ENCODE measurements at regions not wholly inside any gene's neighbourhood (a gene's known extent, or its start where the extent isn't known, plus 50 kb on each side); places are given as distances from the start of the nearest gene placed in this dataset.
"Not testable (repeated sequence)": the region's sequence is repeated elsewhere in the genome, so short reads cannot be mapped to it uniquely, and the experiment has no call there.

DNA sequence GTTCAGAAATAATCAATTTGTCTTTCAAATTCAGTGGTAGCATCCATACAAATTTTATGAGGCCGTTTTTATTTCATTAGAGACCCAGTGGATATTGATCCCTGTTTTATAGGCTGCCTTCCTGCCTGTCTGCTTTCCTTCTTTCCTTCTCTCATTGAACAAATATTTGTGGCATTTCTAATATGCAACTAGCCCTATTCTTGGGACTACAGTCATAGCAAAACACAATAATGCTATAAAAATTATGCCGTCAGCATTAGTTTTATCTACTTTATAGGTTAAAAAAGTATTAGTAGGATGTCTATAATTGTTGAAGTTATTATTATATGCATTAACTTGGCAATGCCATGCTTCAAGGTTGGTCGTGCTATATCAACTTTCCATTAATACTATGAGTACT, 2037.8 kb upstream of the LRRTM1 start:
- no peak for DNase-seq (ENCODE audit: low read depth in 2 of 2)
- no peak overlapping the region for H3K4me3 ChIP-seq (replicated peaks in 1 of 2; ENCODE audit: low read depth in 2 of 2, low read length in 2 of 2)
- TF ChIP-seq, protein P1, sequence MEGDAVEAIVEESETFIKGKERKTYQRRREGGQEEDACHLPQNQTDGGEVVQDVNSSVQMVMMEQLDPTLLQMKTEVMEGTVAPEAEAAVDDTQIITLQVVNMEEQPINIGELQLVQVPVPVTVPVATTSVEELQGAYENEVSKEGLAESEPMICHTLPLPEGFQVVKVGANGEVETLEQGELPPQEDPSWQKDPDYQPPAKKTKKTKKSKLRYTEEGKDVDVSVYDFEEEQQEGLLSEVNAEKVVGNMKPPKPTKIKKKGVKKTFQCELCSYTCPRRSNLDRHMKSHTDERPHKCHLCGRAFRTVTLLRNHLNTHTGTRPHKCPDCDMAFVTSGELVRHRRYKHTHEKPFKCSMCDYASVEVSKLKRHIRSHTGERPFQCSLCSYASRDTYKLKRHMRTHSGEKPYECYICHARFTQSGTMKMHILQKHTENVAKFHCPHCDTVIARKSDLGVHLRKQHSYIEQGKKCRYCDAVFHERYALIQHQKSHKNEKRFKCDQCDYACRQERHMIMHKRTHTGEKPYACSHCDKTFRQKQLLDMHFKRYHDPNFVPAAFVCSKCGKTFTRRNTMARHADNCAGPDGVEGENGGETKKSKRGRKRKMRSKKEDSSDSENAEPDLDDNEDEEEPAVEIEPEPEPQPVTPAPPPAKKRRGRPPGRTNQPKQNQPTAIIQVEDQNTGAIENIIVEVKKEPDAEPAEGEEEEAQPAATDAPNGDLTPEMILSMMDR (IDR thresholded peaks at IDR 0.05; ENCODE audit: low read depth, low read length): no peak

DNA sequence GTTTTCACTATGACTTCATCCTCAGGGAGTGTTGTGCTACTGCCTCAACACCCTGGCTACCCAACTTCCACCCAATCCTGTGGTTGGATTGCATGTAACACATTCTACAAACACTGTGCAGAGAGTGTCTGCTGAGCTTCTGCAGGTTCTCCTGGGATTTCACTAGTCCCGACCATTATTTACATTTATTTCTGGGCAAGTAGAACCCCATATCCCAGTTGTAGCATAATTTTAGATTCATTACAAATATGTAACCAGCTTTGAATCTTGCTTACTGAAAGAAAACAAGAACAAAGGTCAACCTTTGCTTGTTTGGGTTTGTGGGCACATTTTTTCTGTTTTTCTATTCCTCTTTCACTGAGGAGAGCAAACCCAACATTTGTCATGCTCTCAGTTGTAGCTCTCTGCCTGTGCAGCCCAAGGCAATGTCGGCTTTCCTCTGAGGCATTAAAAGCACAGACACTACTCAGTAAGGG, 2036.1 kb upstream of the LRRTM1 start:
- TF ChIP-seq, protein P1 (IDR thresholded peaks at IDR 0.05; ENCODE audit: low read depth, low read length): no peak
- H3K4me3 ChIP-seq (replicated peaks in 1 of 2; ENCODE audit: low read depth in 2 of 2, low read length in 2 of 2): no peak overlapping the region

DNA sequence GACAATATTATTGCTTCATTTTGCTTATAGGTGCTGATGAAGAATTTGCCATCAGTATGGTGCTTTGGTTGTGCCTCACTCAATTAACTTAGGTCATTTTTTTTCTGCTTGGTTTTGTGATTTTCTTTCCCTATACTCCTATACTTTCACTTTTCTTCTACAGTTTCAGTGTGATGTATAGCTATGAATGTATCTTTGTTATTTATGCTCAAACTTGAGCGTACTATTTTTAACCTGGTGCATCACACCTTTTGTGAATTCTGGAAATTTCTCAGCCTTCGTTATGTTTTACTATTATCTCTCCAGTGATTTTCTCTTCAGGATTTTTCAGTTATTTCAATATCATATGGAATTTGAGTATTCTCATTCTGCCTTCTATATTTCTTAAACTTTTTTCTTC, 2035.3 kb upstream of the LRRTM1 start:
- TF ChIP-seq, protein P1 (IDR thresholded peaks at IDR 0.05; ENCODE audit: low read depth, low read length): no peak
- no peak for DNase-seq (ENCODE audit: low read depth in 2 of 2)
- no peak overlapping the region for H3K4me3 ChIP-seq (replicated peaks in 1 of 2; ENCODE audit: low read depth in 2 of 2, low read length in 2 of 2)

More for the DNA sequence above, 2036.1 kb upstream of the LRRTM1 start:
- DNase-seq (ENCODE audit: low read depth in 2 of 2): no peak

DNA sequence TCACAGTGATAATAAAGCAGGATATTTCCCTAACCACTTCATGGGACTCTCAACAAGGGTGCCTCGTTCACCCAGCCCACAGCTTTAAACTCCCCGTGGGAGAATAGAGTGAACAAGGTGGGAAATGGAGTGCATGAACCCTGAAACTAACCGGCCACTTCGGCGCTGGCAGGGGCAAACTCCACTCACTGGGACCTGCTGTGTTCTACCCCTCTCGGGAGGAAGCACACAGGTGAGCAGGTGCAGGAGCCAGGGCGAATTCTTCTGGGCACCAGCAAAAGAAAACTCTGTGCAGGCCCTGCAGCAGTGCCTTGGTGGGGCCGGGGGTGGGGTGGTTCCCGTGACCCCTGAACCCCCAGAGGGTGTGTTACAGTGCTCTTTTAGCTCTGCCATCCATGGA, 2029.1 kb upstream of the LRRTM1 start:
- TF ChIP-seq, protein P1 (IDR thresholded peaks at IDR 0.05; ENCODE audit: low read depth, low read length): no peak
- DNase-seq (ENCODE audit: low read depth in 2 of 2): no peak
- no peak overlapping the region for H3K4me3 ChIP-seq (replicated peaks in 1 of 2; ENCODE audit: low read depth in 2 of 2, low read length in 2 of 2)

DNA sequence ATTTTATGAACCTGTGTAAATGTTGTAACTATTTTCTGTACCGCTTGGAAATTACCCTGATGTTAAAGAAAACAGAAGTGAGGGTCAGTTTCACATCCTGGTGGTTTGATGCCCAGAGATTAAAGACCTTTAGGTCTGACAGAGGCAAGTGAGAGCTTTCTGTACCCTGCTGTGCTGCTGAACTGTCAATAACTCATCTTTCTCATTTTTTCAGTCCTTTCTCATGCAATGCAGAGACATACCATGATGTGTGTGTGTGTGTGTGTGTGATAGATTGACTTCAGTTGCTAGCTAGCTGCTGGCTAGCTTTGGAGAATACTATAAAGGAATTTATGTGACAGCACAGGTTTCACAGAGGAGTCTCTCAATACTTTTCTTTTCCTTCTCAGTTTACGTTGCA, 2025.6 kb upstream of the LRRTM1 start:
- TF ChIP-seq, protein P1 (IDR thresholded peaks at IDR 0.05; ENCODE audit: low read depth, low read length): no peak
- no peak overlapping the region for H3K4me3 ChIP-seq (replicated peaks in 1 of 2; ENCODE audit: low read depth in 2 of 2, low read length in 2 of 2)
- no peak for DNase-seq (ENCODE audit: low read depth in 2 of 2)

DNA sequence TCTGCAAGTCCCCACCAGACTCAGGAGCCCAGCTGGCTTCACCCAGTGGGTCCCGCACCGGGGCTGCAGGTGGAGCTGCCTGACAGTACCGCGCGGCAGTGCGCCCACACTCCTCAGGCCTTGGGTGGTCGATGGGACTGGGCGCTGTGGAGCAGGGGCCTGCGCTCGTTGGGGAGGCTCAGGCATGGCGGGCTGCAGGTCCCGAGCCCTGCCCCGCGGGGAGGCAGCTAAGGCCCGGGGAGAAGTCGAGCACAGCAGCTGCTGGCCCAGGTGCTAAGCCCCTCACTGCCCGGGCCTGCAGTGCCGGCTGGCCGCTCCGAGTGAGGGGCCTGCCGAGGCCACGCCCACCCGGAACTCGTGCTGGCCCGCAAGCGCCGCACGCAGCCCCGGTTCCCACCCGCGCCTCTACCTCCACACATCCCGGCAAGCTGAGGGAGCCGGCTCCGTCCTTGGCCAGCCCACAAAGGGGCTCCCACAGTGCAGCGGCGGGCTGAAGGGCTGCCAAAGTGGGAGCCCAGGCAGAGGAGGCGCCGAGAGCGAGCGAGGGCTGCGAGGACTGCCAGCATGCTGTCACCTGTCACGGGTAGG, 2021.7 kb upstream of the LRRTM1 start:
- DNase-seq (ENCODE audit: low read depth in 2 of 2); H3K4me3 ChIP-seq (replicated peaks in 1 of 2; ENCODE audit: low read depth in 2 of 2, low read length in 2 of 2): not testable (repeated sequence)

DNA sequence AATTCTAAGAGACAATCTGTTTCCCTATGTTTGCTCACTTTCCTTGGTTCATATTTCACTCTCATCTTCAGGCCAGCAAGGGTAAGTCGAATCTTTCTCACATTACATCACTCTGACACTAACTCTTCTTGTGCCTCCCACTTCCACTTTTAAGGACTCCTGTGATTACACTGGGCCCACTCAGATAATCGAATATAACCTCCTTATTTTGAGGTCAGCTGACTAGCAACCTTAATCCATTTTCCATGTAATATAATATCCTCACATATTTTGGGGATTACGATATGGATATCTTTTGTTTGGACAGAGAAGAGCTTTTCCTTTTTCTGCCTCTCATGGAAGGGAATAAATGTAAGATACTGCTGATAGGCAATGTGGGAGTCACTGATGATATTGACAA, 2015.7 kb upstream of the LRRTM1 start:
- no peak for DNase-seq (ENCODE audit: low read depth in 2 of 2)
- TF ChIP-seq, protein P1 (IDR thresholded peaks at IDR 0.05; ENCODE audit: low read depth, low read length): no peak
- no peak overlapping the region for H3K4me3 ChIP-seq (replicated peaks in 1 of 2; ENCODE audit: low read depth in 2 of 2, low read length in 2 of 2)
